ENCODE measurements at regions not wholly inside any gene's neighbourhood (a gene's known extent, or its start where the extent isn't known, plus 50 kb on each side); places are given as distances from the start of the nearest gene placed in this dataset.

DNA sequence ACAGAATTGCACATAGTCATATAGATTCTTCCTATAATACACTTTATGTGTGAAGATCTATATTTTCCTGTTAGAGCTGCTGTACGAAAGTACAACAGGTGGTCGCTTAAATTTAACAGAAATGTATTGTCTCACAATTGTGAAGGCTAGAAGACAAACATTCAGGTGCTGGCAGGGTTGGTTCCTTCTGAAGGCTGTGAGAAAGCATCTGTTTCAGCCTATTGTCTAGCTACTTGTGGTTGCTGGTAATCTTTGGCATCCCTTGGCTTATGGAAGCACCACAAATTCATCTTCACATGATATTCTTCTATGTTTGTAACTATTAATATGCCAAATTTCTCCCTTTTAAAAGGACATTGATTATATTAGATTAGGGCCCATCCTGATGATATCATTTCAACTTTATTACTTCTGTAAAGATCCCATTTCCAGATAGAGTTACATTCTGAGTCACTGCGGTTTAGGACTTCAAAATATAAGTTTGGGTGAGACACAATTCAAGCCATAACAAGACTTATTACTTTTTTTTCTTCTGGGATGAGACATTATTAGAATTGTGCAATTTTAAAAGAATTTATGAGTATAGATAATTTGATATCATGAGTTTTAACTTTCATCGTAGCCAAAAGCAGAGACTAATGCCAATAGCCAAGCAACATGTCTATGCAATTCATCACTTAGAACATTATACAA is 248.1 kb upstream of the BCHE start:
- no peak overlapping the region for H3K27ac ChIP-seq (ENCODE audit: low read depth in 1 of 2, low read length in 2 of 2)
- Mint-ChIP-seq H3K27ac (no peak overlapping the region), H3K27me3 (ENCODE audit: low read depth in 3 of 3) (no peaks in the 10 kb centered on the region), H3K9me3 (peaks cover 0 to 2% (median 0%) of the 10 kb centered on the region in 7 donors), H3K4me1 (no peaks in the 10 kb centered on the region), H3K36me3 (no peaks in the 10 kb centered on the region), H3K4me3 (no peak overlapping the region)
- DNase-seq, result no peak
- H3K27me3 ChIP-seq (ENCODE audit: control insufficient read depth in 2 of 2, insufficient read depth in 2 of 2, low read length in 2 of 2), result no peaks in the 10 kb centered on the region
- no peaks in the 10 kb centered on the region for H4K20me1 ChIP-seq (ENCODE audit: insufficient read depth, low read length)
- no peak overlapping the region for H3K4me2 ChIP-seq (replicated peaks; ENCODE audit: extremely low read depth, low read length, poor library complexity, severe bottlenecking)
- no peaks in the 10 kb centered on the region for H3K9me3 ChIP-seq (replicated peaks in 1 of 2; ENCODE audit: control insufficient read depth in 1 of 2, insufficient read depth in 1 of 2, low read length in 2 of 2)
- no peaks in the 10 kb centered on the region for H3K4me1 ChIP-seq (ENCODE audit: control insufficient read depth in 1 of 2, insufficient read depth in 2 of 2, low read length in 2 of 2)
- no peak overlapping the region for H3K4me3 ChIP-seq (replicated peaks in 1 of 3; ENCODE audit: low read depth in 2 of 3, low read length in 3 of 3)
- WGBS (ENCODE audit: insufficient coverage), result no CpG with 5 or more reads among the region's 4 CpGs
- H3K79me2 ChIP-seq (ENCODE audit: insufficient read depth, low read length), result no peaks in the 10 kb centered on the region
- no peaks in the 10 kb centered on the region for H3K36me3 ChIP-seq (replicated peaks in 1 of 2; ENCODE audit: control insufficient read depth in 1 of 2, insufficient read depth in 2 of 2, low read length in 2 of 2)
- H2AFZ ChIP-seq (ENCODE audit: insufficient read depth, low read depth, low read length, poor library complexity, severe bottlenecking), result no peak overlapping the region
- intact Hi-C loops (cut with micrococcal nuclease), result no loop called here
- H3K9ac ChIP-seq (ENCODE audit: insufficient read depth, low read length, poor library complexity, severe bottlenecking), result no peak overlapping the region
- TF ChIP-seq, protein P1, sequence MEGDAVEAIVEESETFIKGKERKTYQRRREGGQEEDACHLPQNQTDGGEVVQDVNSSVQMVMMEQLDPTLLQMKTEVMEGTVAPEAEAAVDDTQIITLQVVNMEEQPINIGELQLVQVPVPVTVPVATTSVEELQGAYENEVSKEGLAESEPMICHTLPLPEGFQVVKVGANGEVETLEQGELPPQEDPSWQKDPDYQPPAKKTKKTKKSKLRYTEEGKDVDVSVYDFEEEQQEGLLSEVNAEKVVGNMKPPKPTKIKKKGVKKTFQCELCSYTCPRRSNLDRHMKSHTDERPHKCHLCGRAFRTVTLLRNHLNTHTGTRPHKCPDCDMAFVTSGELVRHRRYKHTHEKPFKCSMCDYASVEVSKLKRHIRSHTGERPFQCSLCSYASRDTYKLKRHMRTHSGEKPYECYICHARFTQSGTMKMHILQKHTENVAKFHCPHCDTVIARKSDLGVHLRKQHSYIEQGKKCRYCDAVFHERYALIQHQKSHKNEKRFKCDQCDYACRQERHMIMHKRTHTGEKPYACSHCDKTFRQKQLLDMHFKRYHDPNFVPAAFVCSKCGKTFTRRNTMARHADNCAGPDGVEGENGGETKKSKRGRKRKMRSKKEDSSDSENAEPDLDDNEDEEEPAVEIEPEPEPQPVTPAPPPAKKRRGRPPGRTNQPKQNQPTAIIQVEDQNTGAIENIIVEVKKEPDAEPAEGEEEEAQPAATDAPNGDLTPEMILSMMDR (IDR thresholded peaks at IDR 0.05), result no peak

DNA sequence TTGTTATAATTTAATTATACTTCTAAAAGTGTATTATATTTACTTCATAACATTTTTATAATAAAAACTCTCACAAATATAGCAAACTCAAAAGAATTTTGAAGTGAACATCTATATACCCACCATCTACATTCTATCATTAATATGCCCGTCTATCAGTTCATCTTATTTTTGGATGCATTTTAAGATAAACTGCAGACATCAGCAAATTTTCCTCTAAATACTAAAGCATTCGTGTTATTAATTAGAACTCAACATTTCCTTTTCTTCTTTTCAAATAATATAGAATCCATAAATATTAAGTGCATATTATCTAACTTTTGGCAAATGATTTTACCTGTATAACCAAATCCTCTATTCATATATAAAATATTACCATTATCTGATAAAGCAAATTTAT is 242.9 kb upstream of the BCHE start:
- no peak for DNase-seq
- H3K27ac Mint-ChIP-seq, result no peak overlapping the region
- no CpG with 5 or more reads among the region's 2 CpGs for WGBS (ENCODE audit: insufficient coverage)
- no peak overlapping the region for H3K4me3 Mint-ChIP-seq
- no peaks in the 10 kb centered on the region for H3K4me1 Mint-ChIP-seq
- no peak overlapping the region for H3K4me2 ChIP-seq (replicated peaks; ENCODE audit: extremely low read depth, low read length, poor library complexity, severe bottlenecking)
- intact Hi-C loops (cut with micrococcal nuclease), result no loop called here
- no peaks in the 10 kb centered on the region for H3K4me1 ChIP-seq (ENCODE audit: control insufficient read depth in 1 of 2, insufficient read depth in 2 of 2, low read length in 2 of 2)
- TF ChIP-seq, protein P1 (IDR thresholded peaks at IDR 0.05), result no peak
- H3K9me3 Mint-ChIP-seq, result peaks cover 0 to 3% (median 2%) of the 10 kb centered on the region in 7 donors
- H3K9me3 ChIP-seq (replicated peaks in 1 of 2; ENCODE audit: control insufficient read depth in 1 of 2, insufficient read depth in 1 of 2, low read length in 2 of 2), result no peaks in the 10 kb centered on the region
- H3K79me2 ChIP-seq (ENCODE audit: insufficient read depth, low read length), result no peaks in the 10 kb centered on the region
- no peak overlapping the region for H3K27ac ChIP-seq (ENCODE audit: low read depth in 1 of 2, low read length in 2 of 2)
- H3K27me3 ChIP-seq (ENCODE audit: control insufficient read depth in 2 of 2, insufficient read depth in 2 of 2, low read length in 2 of 2), result no peaks in the 10 kb centered on the region
- H2AFZ ChIP-seq (ENCODE audit: insufficient read depth, low read depth, low read length, poor library complexity, severe bottlenecking), result no peak overlapping the region
- H3K27me3 Mint-ChIP-seq (ENCODE audit: low read depth in 3 of 3), result no peaks in the 10 kb centered on the region
- no peak overlapping the region for H3K4me3 ChIP-seq (replicated peaks in 1 of 3; ENCODE audit: low read depth in 2 of 3, low read length in 3 of 3)
- no peaks in the 10 kb centered on the region for H3K36me3 Mint-ChIP-seq
- H4K20me1 ChIP-seq (ENCODE audit: insufficient read depth, low read length), result no peaks in the 10 kb centered on the region
- H3K9ac ChIP-seq (ENCODE audit: insufficient read depth, low read length, poor library complexity, severe bottlenecking), result no peak overlapping the region
- no peaks in the 10 kb centered on the region for H3K36me3 ChIP-seq (replicated peaks in 1 of 2; ENCODE audit: control insufficient read depth in 1 of 2, insufficient read depth in 2 of 2, low read length in 2 of 2)

Data from CD14-positive monocyte (primary cell).